ENCODE measurements at regions not wholly inside any gene's neighbourhood (a gene's known extent, or its start where the extent isn't known, plus 50 kb on each side); places are given as distances from the start of the nearest gene placed in this dataset.

- H3K9me3 Mint-ChIP-seq: no peaks in the 10 kb centered on the region; the same call in 2 of the 3 replicates
- Histone ChIP-seq H3K4me3 (no peak overlapping the region), H3K27me3 (ENCODE audit: insufficient read depth) (no peaks in the 10 kb centered on the region), H3K9me2 (ENCODE audit: insufficient read depth) (no peaks in the 10 kb centered on the region), H3F3A (replicated peaks; ENCODE audit: low read depth) (no peaks in the 10 kb centered on the region), H3K27ac (ENCODE audit: low read depth) (no peak overlapping the region), H3K4me2 (no peak overlapping the region), H3K79me2 (replicated peaks; ENCODE audit: insufficient read depth) (no peaks in the 10 kb centered on the region), H2AFZ (no peak overlapping the region), H3K36me3 (ENCODE audit: insufficient read depth) (no peaks in the 10 kb centered on the region), H4K20me1 (replicated peaks; ENCODE audit: insufficient read depth) (no peaks in the 10 kb centered on the region), H3K4me1 (ENCODE audit: insufficient read depth) (no peaks in the 10 kb centered on the region)
- no peaks in the 10 kb centered on the region for H3K27me3 Mint-ChIP-seq (ENCODE audit: insufficient read depth, low read depth, poor library complexity)
- H3K27ac Mint-ChIP-seq: no peak overlapping the region
- ATAC-seq (no peak), DNase-seq (ENCODE audit: low spot score) (no peak)
- H3K4me1 Mint-ChIP-seq: no peaks in the 10 kb centered on the region
- H3K4me3 Mint-ChIP-seq: no peak overlapping the region
- no peaks in the 10 kb centered on the region; the same call in 2 of the 3 replicates for H3K36me3 Mint-ChIP-seq (ENCODE audit: low read depth)
- no peak for TF ChIP-seq CREB1 (CRISPR knock-in tag; IDR thresholded peaks at IDR 0.05; ENCODE audit: low read depth)
Observed at GRCh38 chr3:59565125-59565524, 515.3 kb upstream of the CFAP20DC start.

- no peaks in the 10 kb centered on the region for H3K4me1 Mint-ChIP-seq
- ATAC-seq: no peak
- no peak overlapping the region for H3K4me3 Mint-ChIP-seq
- no peak for DNase-seq (ENCODE audit: low spot score)
- no peaks in the 10 kb centered on the region for H3K79me2 ChIP-seq (replicated peaks; ENCODE audit: insufficient read depth)
- H2AFZ ChIP-seq: no peak overlapping the region
- no peak overlapping the region for H3K27ac ChIP-seq (ENCODE audit: low read depth)
- H3K36me3 Mint-ChIP-seq (ENCODE audit: low read depth): no peaks in the 10 kb centered on the region; the same call in 2 of the 3 replicates
- no peak overlapping the region for H3K27ac Mint-ChIP-seq
- H3K4me1 ChIP-seq (ENCODE audit: insufficient read depth): no peaks in the 10 kb centered on the region
- no peaks in the 10 kb centered on the region for H3K27me3 ChIP-seq (ENCODE audit: insufficient read depth)
- no peak overlapping the region for H3K4me3 ChIP-seq
- H4K20me1 ChIP-seq (replicated peaks; ENCODE audit: insufficient read depth): no peaks in the 10 kb centered on the region
- no peaks in the 10 kb centered on the region for H3F3A ChIP-seq (replicated peaks; ENCODE audit: low read depth)
- no peaks in the 10 kb centered on the region for H3K27me3 Mint-ChIP-seq (ENCODE audit: insufficient read depth, low read depth, poor library complexity)
- no peak overlapping the region for H3K4me2 ChIP-seq
- H3K36me3 ChIP-seq (ENCODE audit: insufficient read depth): no peaks in the 10 kb centered on the region
- no peaks in the 10 kb centered on the region for H3K9me3 Mint-ChIP-seq
- H3K9me2 ChIP-seq (ENCODE audit: insufficient read depth): no peaks in the 10 kb centered on the region
- TF ChIP-seq STAT1 (IDR thresholded peaks at IDR 0.05; ENCODE audit: unreplicated experiment) (no peak), POLR2AphosphoS5 (IDR thresholded peaks at IDR 0.05; ENCODE audit: low read depth) (no peak), JUNB (IDR thresholded peaks at IDR 0.05; ENCODE audit: unreplicated experiment) (no peak), EZH2 (IDR thresholded peaks at IDR 0.05; ENCODE audit: low read depth, unreplicated experiment) (no peak), ZNF462 (CRISPR knock-in tag; IDR thresholded peaks at IDR 0.05) (no peak), ETS1 (IDR thresholded peaks at IDR 0.05) (no peak), ZNF114 (CRISPR knock-in tag; IDR thresholded peaks at IDR 0.05) (no peak), CREB1 (CRISPR knock-in tag; IDR thresholded peaks at IDR 0.05; ENCODE audit: low read depth) (no peak), EZH2phosphoT487 (IDR thresholded peaks at IDR 0.05; ENCODE audit: unreplicated experiment) (no peak), CTCF (conservative IDR thresholded peaks at IDR 0.05; ENCODE audit: low read depth in 2 of 2) (no peak), NANOG (IDR thresholded peaks at IDR 0.05; ENCODE audit: borderline replicate concordance) (no peak), ZNF331 (CRISPR knock-in tag; IDR thresholded peaks at IDR 0.05; ENCODE audit: low read depth) (no peak)
Observed at GRCh38 chr3:59563966-59564365, 514.1 kb upstream of the CFAP20DC start.
